Endodermal cell (in vitro differentiated cells): ENCODE measurements at regions not wholly inside any gene's neighbourhood (a gene's known extent, or its start where the extent isn't known, plus 50 kb on each side); places are given as distances from the start of the nearest gene placed in this dataset. TPM values are rescaled to one million over a fixed set of nuclear protein-coding genes. Genes with fewer than 3 reads are reported as not detected.

Source experiments
- DNase-seq: peaks from one replicate; pipeline ENCODE4 v3.0.0-alpha.2; 2017
- H3K27ac ChIP-seq: 2 replicates; pipeline ENCODE4 v1.5.1; 2013; ENCODE audit warnings: mild to moderate bottlenecking, low read depth, low read length, moderate library complexity
- H3K27me3 ChIP-seq: 2 replicates; pipeline ENCODE4 v1.6.1; 2013; ENCODE audit warnings: mild to moderate bottlenecking, low read length, moderate library complexity; ENCODE audit not compliant: insufficient read depth, control insufficient read depth, poor library complexity, severe bottlenecking
- H3K36me3 ChIP-seq: 2 replicates; pipeline ENCODE4 v1.7.0; 2013; ENCODE audit warnings: mild to moderate bottlenecking, low read length, moderate library complexity; ENCODE audit not compliant: control insufficient read depth, insufficient read depth
- H3K4me1 ChIP-seq: one replicate; pipeline ENCODE4 v1.7.0; 2013; ENCODE audit warnings: low read length; ENCODE audit not compliant: control insufficient read depth, insufficient read depth
- H3K4me3 ChIP-seq: 2 replicates; pipeline ENCODE4 v1.5.1; 2013; ENCODE audit warnings: mild to moderate bottlenecking, low read length, moderate library complexity
- H3K9ac ChIP-seq: 2 replicates; pipeline ENCODE4 v1.6.1; 2013; ENCODE audit warnings: mild to moderate bottlenecking, low read length, moderate library complexity; ENCODE audit not compliant: poor library complexity, severe bottlenecking; ENCODE audit errors: extremely low read depth
- H3K9me3 ChIP-seq: 2 replicates; pipeline ENCODE4 v1.6.1; 2013; ENCODE audit warnings: mild to moderate bottlenecking, low read length, moderate library complexity; ENCODE audit not compliant: control insufficient read depth
- H3K27ac Mint-ChIP-seq: 2 replicates; pipeline ENCODE4 v1.8.0; 2020; ENCODE audit warnings: mixed read lengths
- H3K27me3 Mint-ChIP-seq: 2 replicates; pipeline ENCODE4 v1.8.0; 2021; ENCODE audit warnings: mild to moderate bottlenecking, mixed read lengths; ENCODE audit not compliant: insufficient read depth
- H3K36me3 Mint-ChIP-seq: 2 replicates; pipeline ENCODE4 v1.8.0; 2020; ENCODE audit warnings: low read depth, mixed read lengths
- H3K4me1 Mint-ChIP-seq: 2 replicates; pipeline ENCODE4 v1.8.0; 2020; ENCODE audit warnings: mixed read lengths
- H3K4me3 Mint-ChIP-seq: 2 replicates; pipeline ENCODE4 v1.8.0; 2020; ENCODE audit warnings: mild to moderate bottlenecking, moderate library complexity, mixed read lengths
- H3K9me3 Mint-ChIP-seq: 2 replicates; pipeline ENCODE4 v1.8.0; 2020; ENCODE audit warnings: mild to moderate bottlenecking, mixed read lengths
- WGBS, 2 experiments: methylation state at CpG; one replicate each; pipeline versions ENCODE4 v1.1.5 to v1.1.7; 2013; ENCODE audit warnings: missing lambda C conversion rate in 2 of 2, mixed read lengths in 1 of 2; ENCODE audit not compliant: insufficient coverage in 1 of 2, insufficient read length in 1 of 2; 5-methylcytosine and 5-hydroxymethylcytosine counted together
- microRNA-seq: library from miRNA; unstranded; fragments of <30 nt; microRNA quantifications from one replicate; pipeline ENCODE4 v1.2.0, GENCODE V29; 2020; ENCODE audit warnings: borderline microRNAs expressed
- TF ChIP-seq, protein P1 (sequence below): fragments of 200-600 bp; sonication (generic); conservative IDR thresholded peaks from 2 replicates; pipeline ENCODE4 v1.5.0; 2021; ENCODE audit warnings: antibody characterized with exemption, mild to moderate bottlenecking

DNA sequence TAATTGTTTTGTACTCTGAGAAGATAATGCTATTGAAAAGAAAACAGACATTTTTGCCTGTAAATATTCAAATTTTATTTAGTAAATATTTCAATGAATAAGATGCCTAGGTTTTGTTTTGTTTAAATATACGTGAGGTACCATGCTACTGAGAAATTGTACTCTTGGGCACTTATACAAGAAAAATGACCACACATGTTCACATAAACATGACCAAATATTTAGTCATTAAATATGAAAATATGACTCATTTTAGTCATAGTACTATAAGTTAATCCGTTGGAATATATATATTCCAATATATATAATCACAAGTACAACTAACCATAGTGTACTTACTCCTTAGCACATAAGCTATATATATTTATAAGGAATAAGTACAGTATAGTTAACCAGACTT, 56.7 kb upstream of the ZNF804A start:
- H3K9ac ChIP-seq = no peak overlapping the region
- no peak for DNase-seq
- H3K4me3 ChIP-seq = no peak overlapping the region
- Mint-ChIP-seq H3K27ac (no peak overlapping the region), H3K36me3 (no peaks in the 10 kb centered on the region), H3K27me3 (no peaks in the 10 kb centered on the region), H3K9me3 (no peaks in the 10 kb centered on the region), H3K4me1 (no peaks in the 10 kb centered on the region), H3K4me3 (no peak overlapping the region)
- no peaks in the 10 kb centered on the region for H3K9me3 ChIP-seq
- no peaks in the 10 kb centered on the region for H3K36me3 ChIP-seq
- TF ChIP-seq, protein P1, sequence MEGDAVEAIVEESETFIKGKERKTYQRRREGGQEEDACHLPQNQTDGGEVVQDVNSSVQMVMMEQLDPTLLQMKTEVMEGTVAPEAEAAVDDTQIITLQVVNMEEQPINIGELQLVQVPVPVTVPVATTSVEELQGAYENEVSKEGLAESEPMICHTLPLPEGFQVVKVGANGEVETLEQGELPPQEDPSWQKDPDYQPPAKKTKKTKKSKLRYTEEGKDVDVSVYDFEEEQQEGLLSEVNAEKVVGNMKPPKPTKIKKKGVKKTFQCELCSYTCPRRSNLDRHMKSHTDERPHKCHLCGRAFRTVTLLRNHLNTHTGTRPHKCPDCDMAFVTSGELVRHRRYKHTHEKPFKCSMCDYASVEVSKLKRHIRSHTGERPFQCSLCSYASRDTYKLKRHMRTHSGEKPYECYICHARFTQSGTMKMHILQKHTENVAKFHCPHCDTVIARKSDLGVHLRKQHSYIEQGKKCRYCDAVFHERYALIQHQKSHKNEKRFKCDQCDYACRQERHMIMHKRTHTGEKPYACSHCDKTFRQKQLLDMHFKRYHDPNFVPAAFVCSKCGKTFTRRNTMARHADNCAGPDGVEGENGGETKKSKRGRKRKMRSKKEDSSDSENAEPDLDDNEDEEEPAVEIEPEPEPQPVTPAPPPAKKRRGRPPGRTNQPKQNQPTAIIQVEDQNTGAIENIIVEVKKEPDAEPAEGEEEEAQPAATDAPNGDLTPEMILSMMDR = no peak
- no peak overlapping the region for H3K27ac ChIP-seq
- H3K27me3 ChIP-seq = no peaks in the 10 kb centered on the region
- WGBS, 2 experiments = 100% methylated on average over 1 of the region's 2 CpGs; no CpG with 5 or more reads in 1 of the 2 experiments
- H3K4me1 ChIP-seq = no peaks in the 10 kb centered on the region

DNA sequence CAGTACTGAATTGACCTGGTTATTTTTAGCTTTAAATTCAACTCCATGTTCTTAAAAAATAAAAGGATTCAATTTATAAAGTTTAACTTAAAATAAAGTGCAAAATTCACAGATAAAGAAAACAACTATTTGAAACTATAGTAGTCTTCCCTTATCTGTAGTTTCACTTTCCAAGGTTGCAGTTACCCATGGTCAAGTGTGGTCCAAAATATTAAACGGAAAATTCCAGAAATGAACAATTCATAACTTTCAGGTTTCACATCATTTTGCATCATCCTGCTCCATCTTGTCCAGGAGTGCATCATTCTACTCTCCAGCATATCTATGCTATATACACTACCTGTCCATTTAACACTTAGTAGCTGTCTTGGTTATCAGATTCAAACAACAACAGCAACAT, 54.5 kb upstream of the ZNF804A start:
- Histone ChIP-seq H3K9ac (no peak overlapping the region), H3K27me3 (no peaks in the 10 kb centered on the region), H3K4me3 (no peak overlapping the region), H3K9me3 (peaks cover 7% of the 10 kb centered on the region), H3K4me1 (no peaks in the 10 kb centered on the region), H3K27ac (no peak overlapping the region), H3K36me3 (no peaks in the 10 kb centered on the region)
- Mint-ChIP-seq H3K27me3 (no peaks in the 10 kb centered on the region), H3K27ac (no peak overlapping the region), H3K4me3 (no peak overlapping the region), H3K4me1 (no peaks in the 10 kb centered on the region), H3K9me3 (peaks cover 9% of the 10 kb centered on the region), H3K36me3 (no peaks in the 10 kb centered on the region)
- TF ChIP-seq, protein P1 = no peak
- DNase-seq = no peak
- 81 to 100% methylated on average over 1 of the region's 1 CpG for WGBS, 2 experiments

Small RNAs in the stretch of these regions (microRNA-seq; reads per million reads assigned to microRNA genes)
- gene MIR548AE1 = not detected
